VCaP (cell line): ENCODE measurements at regions not wholly inside any gene's neighbourhood (a gene's known extent, or its start where the extent isn't known, plus 50 kb on each side); places are given as distances from the start of the nearest gene placed in this dataset.

Source experiments
- H3K27ac ChIP-seq: fragments of 450-650 bp; 2 replicates; pipeline ENCODE4 v1.5.1; 2017
- TF ChIP-seq, protein P1 (sequence below): fragments of 450-650 bp; conservative IDR thresholded peaks from 2 replicates; pipeline ENCODE4 v1.5.1; 2017; ENCODE audit warnings: mild to moderate bottlenecking, moderate library complexity

DNA sequence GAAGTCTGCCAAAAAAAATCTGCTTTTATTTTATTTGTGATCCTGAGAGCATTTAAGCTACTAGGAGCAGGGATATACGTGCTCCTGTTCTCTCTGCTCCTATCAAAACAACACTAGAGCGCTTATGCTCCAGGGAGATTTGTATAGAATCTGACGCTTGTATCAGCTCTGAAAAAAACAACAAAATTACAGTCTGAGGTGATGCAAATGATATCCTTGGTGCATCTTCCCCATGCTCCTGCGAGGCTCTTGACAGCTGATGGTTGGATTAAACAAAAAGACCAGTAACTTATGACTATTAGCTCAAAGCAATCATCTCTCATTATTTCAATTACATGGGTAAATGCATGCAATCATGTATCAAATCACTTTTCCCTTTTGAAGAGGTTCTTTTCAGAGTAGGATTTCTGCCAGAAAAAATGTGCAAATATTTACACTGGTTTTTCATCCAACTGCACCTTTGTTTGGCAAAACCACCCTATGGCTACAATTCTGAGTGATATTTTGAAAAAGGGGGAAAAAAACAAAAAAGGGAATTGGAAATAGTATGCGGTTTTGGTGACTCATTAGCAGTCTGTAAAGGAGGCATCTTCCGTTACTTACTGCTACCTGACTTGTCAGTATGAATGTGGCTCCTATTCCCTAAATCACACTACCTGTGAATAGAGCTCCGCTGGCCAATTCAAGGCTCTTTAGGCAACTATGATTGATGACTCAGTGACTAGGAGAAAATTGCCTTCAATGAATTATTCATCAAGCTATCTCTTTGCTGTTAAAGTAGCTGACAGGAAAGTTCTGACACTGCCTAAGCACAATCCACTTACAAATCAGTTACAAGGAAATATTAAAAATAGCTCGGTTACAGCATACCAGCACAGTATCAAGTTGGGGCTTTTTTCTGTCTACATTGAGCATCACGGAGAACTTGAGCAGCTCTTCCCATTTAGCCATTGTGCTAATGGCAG is 450.0 kb downstream of the FOXG1 start:
- H3K27ac ChIP-seq: no peak overlapping the region
- TF ChIP-seq, protein P1, sequence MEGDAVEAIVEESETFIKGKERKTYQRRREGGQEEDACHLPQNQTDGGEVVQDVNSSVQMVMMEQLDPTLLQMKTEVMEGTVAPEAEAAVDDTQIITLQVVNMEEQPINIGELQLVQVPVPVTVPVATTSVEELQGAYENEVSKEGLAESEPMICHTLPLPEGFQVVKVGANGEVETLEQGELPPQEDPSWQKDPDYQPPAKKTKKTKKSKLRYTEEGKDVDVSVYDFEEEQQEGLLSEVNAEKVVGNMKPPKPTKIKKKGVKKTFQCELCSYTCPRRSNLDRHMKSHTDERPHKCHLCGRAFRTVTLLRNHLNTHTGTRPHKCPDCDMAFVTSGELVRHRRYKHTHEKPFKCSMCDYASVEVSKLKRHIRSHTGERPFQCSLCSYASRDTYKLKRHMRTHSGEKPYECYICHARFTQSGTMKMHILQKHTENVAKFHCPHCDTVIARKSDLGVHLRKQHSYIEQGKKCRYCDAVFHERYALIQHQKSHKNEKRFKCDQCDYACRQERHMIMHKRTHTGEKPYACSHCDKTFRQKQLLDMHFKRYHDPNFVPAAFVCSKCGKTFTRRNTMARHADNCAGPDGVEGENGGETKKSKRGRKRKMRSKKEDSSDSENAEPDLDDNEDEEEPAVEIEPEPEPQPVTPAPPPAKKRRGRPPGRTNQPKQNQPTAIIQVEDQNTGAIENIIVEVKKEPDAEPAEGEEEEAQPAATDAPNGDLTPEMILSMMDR: no peak

DNA sequence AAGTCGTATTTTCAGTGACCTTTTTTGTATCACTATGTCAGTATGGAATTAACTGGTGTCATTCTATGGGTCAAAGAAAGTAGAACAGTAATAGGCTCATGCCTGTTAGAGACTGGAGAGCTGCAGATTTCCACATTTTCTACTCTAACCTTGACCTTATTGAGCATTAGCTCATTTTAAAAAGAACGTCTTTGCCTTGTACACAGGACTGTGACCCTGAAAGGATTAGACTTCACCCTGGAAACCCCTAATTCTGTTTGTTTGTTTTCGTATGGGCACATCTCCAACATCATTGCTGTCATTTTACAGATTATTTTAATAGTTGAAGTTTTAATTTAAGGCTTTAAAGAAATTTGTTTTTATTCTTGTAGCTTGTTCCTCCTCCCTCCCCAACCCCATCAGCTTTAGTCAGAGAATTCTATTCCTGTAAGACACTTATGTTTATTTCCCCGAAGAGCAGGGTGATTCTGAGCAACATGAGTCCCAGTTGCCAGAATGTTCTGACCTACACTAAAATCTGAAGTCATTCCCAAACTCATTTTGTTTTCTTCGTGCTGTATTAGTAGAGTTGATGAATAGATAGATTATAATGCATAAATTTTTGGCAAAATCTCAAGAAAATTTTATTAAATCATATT is 451.3 kb downstream of the FOXG1 start:
- TF ChIP-seq, protein P1: no peak
- no peak overlapping the region for H3K27ac ChIP-seq

DNA sequence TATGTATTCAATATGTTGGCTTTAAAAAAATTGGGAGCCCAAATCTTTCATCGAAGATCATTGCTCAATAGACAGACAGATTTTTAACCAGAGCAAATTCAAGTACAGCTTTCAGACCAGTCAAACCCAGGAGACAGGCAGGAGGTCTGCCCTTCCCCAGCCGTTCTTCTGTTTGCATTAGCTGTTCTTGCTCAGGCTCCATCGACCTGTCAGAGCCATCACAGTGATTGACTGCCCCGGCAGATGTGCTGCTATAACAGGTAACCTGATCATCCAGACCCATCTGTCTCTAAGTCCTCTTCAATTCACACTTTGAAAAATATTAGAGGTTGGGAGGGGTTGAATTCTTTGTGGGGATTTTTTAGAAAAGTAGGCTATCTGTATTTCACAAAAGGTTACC is 453.5 kb downstream of the FOXG1 start:
- H3K27ac ChIP-seq: no peak overlapping the region
- TF ChIP-seq, protein P1: no peak

DNA sequence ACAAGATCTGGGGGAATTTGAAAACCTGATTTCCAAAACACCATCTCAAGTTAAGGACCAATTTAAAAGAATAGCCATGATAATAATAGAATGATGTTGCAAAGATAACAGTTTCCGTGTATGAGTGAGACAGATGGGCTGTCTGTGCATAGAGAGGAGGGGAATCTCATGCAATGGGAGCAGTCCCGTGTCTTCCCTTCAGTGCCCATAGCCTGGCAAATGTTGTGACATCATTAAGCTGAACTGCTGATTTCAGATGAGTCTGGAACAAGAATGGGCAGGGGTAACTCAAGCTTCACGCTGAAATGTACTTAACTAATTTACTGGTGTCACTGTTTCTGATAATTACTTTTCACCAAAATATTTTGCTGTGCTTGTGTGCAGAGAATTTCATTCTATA is 454.0 kb downstream of the FOXG1 start:
- H3K27ac ChIP-seq: no peak overlapping the region
- TF ChIP-seq, protein P1: no peak

DNA sequence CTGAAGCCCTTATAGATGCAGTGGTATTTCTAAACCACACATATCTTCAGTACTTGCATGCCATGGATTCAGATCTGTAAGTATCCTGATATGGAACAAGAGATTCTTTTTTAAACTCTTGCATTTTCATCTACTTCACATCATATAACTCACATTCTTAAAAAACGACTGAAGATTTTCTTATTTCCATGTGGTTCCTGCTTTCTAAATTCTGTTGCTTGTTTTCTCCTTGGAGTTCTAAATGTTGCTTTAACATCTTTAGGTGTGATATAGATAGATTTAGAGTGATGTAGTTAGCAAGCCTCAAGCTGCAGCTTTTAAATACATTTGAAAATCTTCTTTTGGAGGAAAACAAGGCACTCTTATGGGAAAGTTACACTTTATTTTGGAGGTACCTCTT is 455.4 kb downstream of the FOXG1 start:
- TF ChIP-seq, protein P1: no peak

DNA sequence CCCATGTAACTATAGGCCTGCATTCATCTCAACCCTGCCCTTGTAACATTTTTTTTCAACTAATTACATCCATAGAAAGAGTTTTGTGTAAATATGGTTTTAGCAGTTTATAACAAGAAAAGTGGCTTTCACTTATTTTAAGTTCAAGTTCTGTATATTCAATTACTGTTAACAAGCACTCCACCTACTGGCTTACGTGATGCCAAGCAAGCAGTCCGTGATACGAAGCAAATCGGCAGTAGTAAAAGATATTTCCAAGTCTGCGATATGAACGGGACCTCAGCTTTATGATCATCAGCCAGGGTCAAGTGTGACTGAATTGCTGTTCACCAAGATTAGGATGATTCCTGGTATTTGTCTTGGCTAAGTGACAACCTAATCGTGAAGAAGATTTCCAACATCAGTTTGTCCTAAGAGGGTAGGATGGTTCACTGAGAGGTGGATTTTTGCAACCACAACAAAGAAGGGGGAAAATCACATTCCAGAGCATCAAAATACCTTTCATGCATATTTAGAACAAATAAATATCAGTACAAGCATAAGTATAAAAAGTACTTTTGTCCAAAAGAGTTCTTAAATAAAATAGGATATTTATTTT is 456.2 kb downstream of the FOXG1 start:
- no peak overlapping the region for H3K27ac ChIP-seq

More for the DNA sequence above, 455.4 kb downstream of the FOXG1 start:
- H3K27ac ChIP-seq: no peak overlapping the region

More for the DNA sequence above, 456.2 kb downstream of the FOXG1 start:
- TF ChIP-seq, protein P1: peak; percentile 80
